Esophagus muscularis mucosa (tissue), 4 donors: ENCODE measurements at regions not wholly inside any gene's neighbourhood (a gene's known extent, or its start where the extent isn't known, plus 50 kb on each side); places are given as distances from the start of the nearest gene placed in this dataset.
"Not testable (repeated sequence)": the region's sequence is repeated elsewhere in the genome, so short reads cannot be mapped to it uniquely, and the experiment has no call there.

Source experiments
- DNase-seq: peaks from one replicate; pipeline ENCODE4 v3.0.0-alpha.2; 2017; ENCODE audit errors: extremely low spot score
- H3K27ac ChIP-seq, 4 donors: fragments of 200-600 bp; sonication (generic); replicated peaks in 1 of 4; 1 replicate in 3 of 4; 2 replicates in 1 of 4; pipeline ENCODE4 v1.5.1; 2016 to 2019; ENCODE audit warnings: mild to moderate bottlenecking in 1 of 4
- H3K27me3 ChIP-seq, 4 donors: fragments of 200-600 bp; sonication (generic); one replicate each; pipeline versions ENCODE4 v1.5.1 to v1.6.0; 2016 to 2019
- H3K36me3 ChIP-seq, 4 donors: fragments of 200-600 bp; sonication (generic); one replicate each; pipeline ENCODE4 v1.5.1; 2016 to 2019
- H3K4me1 ChIP-seq, 4 donors: fragments of 200-600 bp; sonication (generic); one replicate each; pipeline ENCODE4 v1.5.1; 2016 to 2019
- H3K4me3 ChIP-seq, 4 donors: fragments of 200-600 bp; sonication (generic); 1 replicate in 2 of 4; 2 replicates in 2 of 4; pipeline ENCODE4 v1.5.1; 2016 to 2019; ENCODE audit warnings: mild to moderate bottlenecking in 4 of 4, moderate library complexity in 1 of 4
- H3K9me3 ChIP-seq, 4 donors: fragments of 200-600 bp; sonication (generic); 1 replicate in 3 of 4; 2 replicates in 1 of 4; pipeline ENCODE4 v1.5.1; 2016 to 2019
- CTCF ChIP-seq, 3 experiments: fragments of 200-600 bp in 2 of 3; fragments of 450-650 bp in 1 of 3; sonication (generic) in 2 of 3; IDR thresholded peaks; one replicate each; pipeline ENCODE4 v1.5.1; 2017 to 2019; ENCODE audit warnings: antibody characterized with exemption in 3 of 3, mild to moderate bottlenecking in 2 of 3, moderate library complexity in 1 of 3
- EP300 ChIP-seq: sonication (generic); formaldehyde crosslinking; IDR thresholded peaks from one replicate; pipeline ENCODE4 v1.6.1; 2017; ENCODE audit warnings: antibody characterized with exemption
- POLR2A ChIP-seq: fragments of 450-650 bp; IDR thresholded peaks from one replicate; pipeline ENCODE4 v1.6.1; 2017; ENCODE audit warnings: antibody characterized with exemption, moderate library complexity, mild to moderate bottlenecking, low read depth
- POLR2AphosphoS5 ChIP-seq, 2 donors: sonication (generic); formaldehyde crosslinking; IDR thresholded peaks; one replicate each; pipeline ENCODE4 v1.6.1; 2017; ENCODE audit warnings: antibody characterized with exemption in 2 of 2
- WGBS: methylation state at CpG from one replicate; pipeline ENCODE4 v1.1.5; 2018; 5-methylcytosine and 5-hydroxymethylcytosine counted together
- intact Hi-C: fragments of 100-400 bp; cut with DNase I; formaldehyde crosslinking; loops from one replicate; pipeline ENCODE4 v1.15.1; 2023

GRCh38 chr6:130617658-130618057, 209.5 kb upstream of the SMLR1 start:
- no peaks in the 10 kb centered on the region for H3K4me1 ChIP-seq
- intact Hi-C loops = no loop called here
- no peaks in the 10 kb centered on the region for H3K9me3 ChIP-seq
- TF ChIP-seq EP300 = no peak
- no peak for TF ChIP-seq POLR2AphosphoS5 (IDR thresholded peaks at IDR 0.05)
- TF ChIP-seq POLR2A = no peak
- no peak for TF ChIP-seq CTCF (IDR thresholded peaks at IDR 0.05)
- no peak overlapping the region for H3K4me3 ChIP-seq
- H3K27me3 ChIP-seq = no peaks in the 10 kb centered on the region
- WGBS = 86% methylated on average over 2 of the region's 2 CpGs
- H3K27ac ChIP-seq = no peak overlapping the region
- H3K36me3 ChIP-seq = no peaks in the 10 kb centered on the region
- no peak for DNase-seq

GRCh38 chr6:130618806-130619205, 208.4 kb upstream of the SMLR1 start:
- DNase-seq, intact Hi-C loops, H3K9me3 ChIP-seq, H3K36me3 ChIP-seq, H3K27me3 ChIP-seq, H3K4me1 ChIP-seq, H3K4me3 ChIP-seq, H3K27ac ChIP-seq: not testable (repeated sequence)
- 92% methylated on average over 5 of the region's 5 CpGs for WGBS

GRCh38 chr6:130620338-130620781, 206.8 kb upstream of the SMLR1 start:
- 56% methylated on average over 2 of the region's 2 CpGs for WGBS

GRCh38 chr6:130622142-130622541, 205.1 kb upstream of the SMLR1 start:
- peaks cover 0 to 9% (median 3%) of the 10 kb centered on the region in 4 donors for H3K9me3 ChIP-seq
- intact Hi-C loops = no loop called here

More at GRCh38 chr6:130620338-130620781, 206.8 kb upstream of the SMLR1 start:
- Histone ChIP-seq H3K9me3 (peaks cover 0 to 9% (median 3%) of the 10 kb centered on the region in 4 donors), H3K27ac (no peak overlapping the region), H3K4me3 (no peak overlapping the region), H3K4me1 (no peaks in the 10 kb centered on the region), H3K27me3 (no peaks in the 10 kb centered on the region), H3K36me3 (no peaks in the 10 kb centered on the region)
- no peak for DNase-seq
- TF ChIP-seq POLR2A (no peak), EP300 (no peak), POLR2AphosphoS5 (IDR thresholded peaks at IDR 0.05) (no peak), CTCF (IDR thresholded peaks at IDR 0.05) (no peak)
- intact Hi-C loops = no loop called here

GRCh38 chr6:130624046-130624445, 203.2 kb upstream of the SMLR1 start:
- Histone ChIP-seq H3K27ac (no peak overlapping the region), H3K9me3 (peaks cover 0 to 9% (median 3%) of the 10 kb centered on the region in 4 donors), H3K27me3 (no peaks in the 10 kb centered on the region), H3K4me3 (no peak overlapping the region), H3K4me1 (no peaks in the 10 kb centered on the region), H3K36me3 (no peaks in the 10 kb centered on the region)
- intact Hi-C loops = no loop called here
- 85% methylated on average over 2 of the region's 2 CpGs for WGBS
- TF ChIP-seq POLR2A (no peak), POLR2AphosphoS5 (IDR thresholded peaks at IDR 0.05) (no peak), CTCF (IDR thresholded peaks at IDR 0.05) (no peak), EP300 (no peak)
- DNase-seq = no peak

More at GRCh38 chr6:130622142-130622541, 205.1 kb upstream of the SMLR1 start:
- TF ChIP-seq CTCF (IDR thresholded peaks at IDR 0.05) (no peak), POLR2A (no peak), EP300 (no peak), POLR2AphosphoS5 (IDR thresholded peaks at IDR 0.05) (no peak)
- Histone ChIP-seq H3K36me3 (no peaks in the 10 kb centered on the region), H3K27ac (no peak overlapping the region), H3K4me1 (no peaks in the 10 kb centered on the region), H3K27me3 (no peaks in the 10 kb centered on the region), H3K4me3 (no peak overlapping the region)
- no peak for DNase-seq
